ENCODE measurements at regions not wholly inside any gene's neighbourhood (a gene's known extent, or its start where the extent isn't known, plus 50 kb on each side); places are given as distances from the start of the nearest gene placed in this dataset.

DNA sequence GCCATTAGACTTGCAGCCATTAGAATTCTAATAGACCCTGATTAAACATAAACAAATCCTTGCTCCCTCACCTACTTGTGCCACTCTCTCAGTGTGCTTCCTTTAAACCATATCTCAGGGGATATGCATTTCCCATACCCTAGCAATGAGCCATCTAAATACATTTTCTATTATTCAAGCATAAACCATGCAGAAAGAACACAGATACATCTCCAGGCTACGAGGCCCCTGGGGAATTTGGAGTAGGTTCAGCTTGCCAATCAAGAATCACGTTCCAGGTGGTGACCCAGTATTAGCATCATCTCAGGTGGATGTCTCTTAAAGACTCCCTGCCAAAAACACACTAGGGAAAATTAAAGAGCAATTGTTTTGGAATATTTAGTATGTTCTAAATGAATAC lies 93.0 kb upstream of the CCL21 start:
- H4K20me1 ChIP-seq (ENCODE audit: low read length), result no peaks in the 10 kb centered on the region
- TF ChIP-seq, protein P1, sequence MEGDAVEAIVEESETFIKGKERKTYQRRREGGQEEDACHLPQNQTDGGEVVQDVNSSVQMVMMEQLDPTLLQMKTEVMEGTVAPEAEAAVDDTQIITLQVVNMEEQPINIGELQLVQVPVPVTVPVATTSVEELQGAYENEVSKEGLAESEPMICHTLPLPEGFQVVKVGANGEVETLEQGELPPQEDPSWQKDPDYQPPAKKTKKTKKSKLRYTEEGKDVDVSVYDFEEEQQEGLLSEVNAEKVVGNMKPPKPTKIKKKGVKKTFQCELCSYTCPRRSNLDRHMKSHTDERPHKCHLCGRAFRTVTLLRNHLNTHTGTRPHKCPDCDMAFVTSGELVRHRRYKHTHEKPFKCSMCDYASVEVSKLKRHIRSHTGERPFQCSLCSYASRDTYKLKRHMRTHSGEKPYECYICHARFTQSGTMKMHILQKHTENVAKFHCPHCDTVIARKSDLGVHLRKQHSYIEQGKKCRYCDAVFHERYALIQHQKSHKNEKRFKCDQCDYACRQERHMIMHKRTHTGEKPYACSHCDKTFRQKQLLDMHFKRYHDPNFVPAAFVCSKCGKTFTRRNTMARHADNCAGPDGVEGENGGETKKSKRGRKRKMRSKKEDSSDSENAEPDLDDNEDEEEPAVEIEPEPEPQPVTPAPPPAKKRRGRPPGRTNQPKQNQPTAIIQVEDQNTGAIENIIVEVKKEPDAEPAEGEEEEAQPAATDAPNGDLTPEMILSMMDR (conservative IDR thresholded peaks at IDR 0.05; ENCODE audit: low read depth, low read length), result no peak
- TF ChIP-seq EZH2phosphoT487 (IDR thresholded peaks at IDR 0.05; ENCODE audit: borderline replicate concordance, low read length), result no peak
- no peak for TF ChIP-seq EZH2 (IDR thresholded peaks at IDR 0.05; ENCODE audit: low read length, unreplicated experiment)
- H3K36me3 ChIP-seq (ENCODE audit: low read depth, low read length), result no peaks in the 10 kb centered on the region
- DNase-seq, result no peak
- peaks cover 5% of the 10 kb centered on the region; the same call in 1 of the 2 replicates for H3K27me3 ChIP-seq (ENCODE audit: low read length)
- intact Hi-C loops (cut with micrococcal nuclease), result no loop called here
- H2AFZ ChIP-seq (ENCODE audit: low read length), result no peak overlapping the region
- H3K9ac ChIP-seq (ENCODE audit: low read length), result no peak overlapping the region
- ChIA-PET POLR2A (ENCODE audit: unreplicated experiment) (no interaction called here), CTCF (no interaction called here)
- ATAC-seq, result no peak
- no peak overlapping the region for H3K4me2 ChIP-seq (ENCODE audit: low read length)
- no TSS peak for BruUV-seq (replicated peaks)
- H3K27ac ChIP-seq (ENCODE audit: low read length), result no peak overlapping the region
- no peaks in the 10 kb centered on the region for H3K4me1 ChIP-seq (ENCODE audit: insufficient read depth, low read length)
- H3K9me2 ChIP-seq (replicated peaks; ENCODE audit: low read length), result no peaks in the 10 kb centered on the region
- no peaks in the 10 kb centered on the region for H3F3A ChIP-seq (ENCODE audit: low read length, unreplicated experiment)
- no peaks in the 10 kb centered on the region for H3K9me3 ChIP-seq (ENCODE audit: low read length)
- no peaks in the 10 kb centered on the region for H3K79me2 ChIP-seq (ENCODE audit: low read length)
- H3K4me3 ChIP-seq (ENCODE audit: low read length), result no peak overlapping the region

DNA sequence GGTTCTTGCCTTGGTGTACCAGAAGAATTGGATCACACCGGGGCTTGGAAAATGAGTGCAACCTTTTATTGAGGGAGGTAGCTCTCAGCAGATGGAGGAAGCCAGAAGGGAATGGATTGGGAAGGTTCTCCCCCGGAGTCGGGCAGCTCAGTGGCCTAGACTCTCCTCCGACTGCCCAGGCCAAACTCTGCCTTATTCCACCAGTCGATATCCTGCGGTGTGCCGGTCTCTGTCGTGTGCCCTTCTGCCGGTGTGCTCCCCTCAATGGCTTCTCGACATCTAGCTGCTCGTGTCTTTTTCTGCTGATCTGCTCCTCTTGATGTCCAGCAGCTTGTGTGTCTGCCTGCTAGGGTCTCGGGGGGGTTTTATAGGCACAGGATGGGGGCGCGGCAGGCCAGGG lies 87.4 kb upstream of the CCL21 start:
- ChIA-PET CTCF (no interaction called here), POLR2A (ENCODE audit: unreplicated experiment) (no interaction called here)
- Histone ChIP-seq H3K9me2 (replicated peaks; ENCODE audit: low read length) (no peaks in the 10 kb centered on the region), H3F3A (ENCODE audit: low read length, unreplicated experiment) (no peaks in the 10 kb centered on the region), H3K9ac (ENCODE audit: low read length) (no peak overlapping the region), H3K27ac (ENCODE audit: low read length) (no peak overlapping the region), H3K36me3 (ENCODE audit: low read depth, low read length) (no peaks in the 10 kb centered on the region), H3K27me3 (ENCODE audit: low read length) (peaks cover 31% of the 10 kb centered on the region), H3K4me1 (ENCODE audit: insufficient read depth, low read length) (no peaks in the 10 kb centered on the region), H3K4me2 (ENCODE audit: low read length) (no peak overlapping the region), H3K79me2 (ENCODE audit: low read length) (no peaks in the 10 kb centered on the region), H4K20me1 (ENCODE audit: low read length) (no peaks in the 10 kb centered on the region), H3K4me3 (ENCODE audit: low read length) (no peak overlapping the region), H3K9me3 (ENCODE audit: low read length) (no peaks in the 10 kb centered on the region), H2AFZ (ENCODE audit: low read length) (no peak overlapping the region)
- BruUV-seq (replicated peaks), result no TSS peak
- no peak for DNase-seq
- no peak for TF ChIP-seq EZH2 (IDR thresholded peaks at IDR 0.05; ENCODE audit: low read length, unreplicated experiment)
- TF ChIP-seq EZH2phosphoT487 (IDR thresholded peaks at IDR 0.05; ENCODE audit: borderline replicate concordance, low read length), result no peak
- ATAC-seq, result no peak
- intact Hi-C loops (cut with micrococcal nuclease), result no loop called here

DNA sequence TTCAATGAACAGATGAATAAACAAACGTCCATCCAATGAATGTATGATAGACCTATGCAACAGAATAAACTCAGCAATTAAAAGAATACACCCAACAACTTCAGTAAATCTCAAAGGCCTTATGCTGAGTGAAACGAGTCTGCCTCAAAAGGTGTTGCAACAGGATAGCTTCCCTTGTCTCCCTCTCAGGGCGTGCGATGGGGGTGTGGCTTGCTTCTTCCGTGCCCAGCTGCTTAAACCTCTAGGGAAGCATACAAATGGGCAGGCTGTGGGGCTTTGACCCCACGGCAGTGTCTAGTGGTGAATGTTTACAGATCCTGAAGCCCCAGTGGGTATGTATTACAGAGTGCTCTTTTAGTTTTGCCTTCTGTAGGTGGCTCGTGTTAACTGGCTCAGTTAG lies 87.0 kb upstream of the CCL21 start:
- no peak overlapping the region for H3K9ac ChIP-seq (ENCODE audit: low read length)

More for the DNA sequence above, 87.0 kb upstream of the CCL21 start:
- Histone ChIP-seq H3K4me3 (ENCODE audit: low read length) (no peak overlapping the region), H3K4me2 (ENCODE audit: low read length) (no peak overlapping the region), H3K79me2 (ENCODE audit: low read length) (no peaks in the 10 kb centered on the region), H3K9me3 (ENCODE audit: low read length) (no peaks in the 10 kb centered on the region), H4K20me1 (ENCODE audit: low read length) (no peaks in the 10 kb centered on the region), H3K9me2 (replicated peaks; ENCODE audit: low read length) (no peaks in the 10 kb centered on the region), H3F3A (ENCODE audit: low read length, unreplicated experiment) (no peaks in the 10 kb centered on the region), H3K27ac (ENCODE audit: low read length) (no peak overlapping the region), H2AFZ (ENCODE audit: low read length) (no peak overlapping the region), H3K36me3 (ENCODE audit: low read depth, low read length) (no peaks in the 10 kb centered on the region), H3K27me3 (ENCODE audit: low read length) (peaks cover 33% of the 10 kb centered on the region), H3K4me1 (ENCODE audit: insufficient read depth, low read length) (no peaks in the 10 kb centered on the region)
- ChIA-PET CTCF (no interaction called here), POLR2A (ENCODE audit: unreplicated experiment) (no interaction called here)
- intact Hi-C loops (cut with micrococcal nuclease), result no loop called here
- ATAC-seq (no peak), DNase-seq (no peak)
- no TSS peak for BruUV-seq (replicated peaks)
- TF ChIP-seq EZH2phosphoT487 (IDR thresholded peaks at IDR 0.05; ENCODE audit: borderline replicate concordance, low read length), result no peak
- TF ChIP-seq EZH2 (IDR thresholded peaks at IDR 0.05; ENCODE audit: low read length, unreplicated experiment), result no peak
- TF ChIP-seq, protein P1 (conservative IDR thresholded peaks at IDR 0.05; ENCODE audit: low read depth, low read length), result no peak

All from PC-3 (cell line).